B cell (primary cell): ENCODE measurements at regions not wholly inside any gene's neighbourhood (a gene's known extent, or its start where the extent isn't known, plus 50 kb on each side); places are given as distances from the start of the nearest gene placed in this dataset. TPM values are rescaled to one million over a fixed set of nuclear protein-coding genes. Genes with fewer than 3 reads are reported as not detected.

ENCODE experiments used
- ATAC-seq: fragments of 200-7000 bp; cut with Tn5 transposase; one replicate; pipeline ENCODE4 v1.10.0; 2021; ENCODE audit warnings: low read depth, mild to moderate bottlenecking, moderate number of reproducible peaks, moderate library complexity
- CTCF ChIA-PET: fragments of 350-600 bp; sonication (Branson Sonifier 250); formaldehyde crosslinking; loops from one replicate; lab custom pipeline; 2021; ENCODE audit warnings: antibody characterized with exemption, inconsistent platforms; lab: Charles Lee
- POLR2A ChIA-PET: fragments of 350-600 bp; sonication (Branson Sonifier 250); formaldehyde crosslinking; loops from one replicate; lab custom pipeline; 2021; ENCODE audit warnings: antibody characterized with exemption; lab: Charles Lee
- DNase-seq: peaks from one replicate; pipeline ENCODE4 v3.0.0; 2013
- H2AFZ ChIP-seq: 2 replicates; pipeline ENCODE4 v1.6.1; 2012; ENCODE audit warnings: mild to moderate bottlenecking, low read depth, low read length; ENCODE audit not compliant: insufficient read depth, poor library complexity, severe bottlenecking
- H3K27ac ChIP-seq, 2 donors: 1 replicate in 1 of 2; 2 replicates in 1 of 2; pipeline ENCODE4 v1.5.1; 2012 to 2013; ENCODE audit warnings: low read length in 2 of 2, mild to moderate bottlenecking in 2 of 2, moderate library complexity in 1 of 2
- H3K27me3 ChIP-seq, 4 experiments: fragments of 200-600 bp in 1 of 4; sonication (generic) in 1 of 4; replicated peaks in 1 of 4; 1 replicate in 2 of 4; 2 replicates in 2 of 4; pipeline versions ENCODE4 v1.6.1 to v1.7.0; 2013 to 2016; ENCODE audit warnings: low read length in 3 of 4, mild to moderate bottlenecking in 2 of 4, mixed read lengths in 1 of 4, moderate library complexity in 1 of 4; ENCODE audit not compliant: insufficient read depth in 4 of 4, control insufficient read depth in 3 of 4; ENCODE audit errors: control extremely low read depth in 1 of 4
- H3K36me3 ChIP-seq, 2 experiments: replicated peaks in 1 of 2; 1 replicate in 1 of 2; 2 replicates in 1 of 2; pipeline versions ENCODE4 v1.6.1 to v1.7.1; 2013; ENCODE audit warnings: low read length in 1 of 2; ENCODE audit not compliant: insufficient read depth in 2 of 2, control insufficient read depth in 1 of 2; ENCODE audit errors: control extremely low read depth in 1 of 2, extremely low read depth in 1 of 2
- H3K4me1 ChIP-seq, 2 donors: fragments of 200-600 bp in 1 of 2; sonication (generic) in 1 of 2; 1 replicate in 1 of 2; 2 replicates in 1 of 2; pipeline versions ENCODE4 v1.5.1 to v1.6.1; 2013 to 2017; ENCODE audit warnings: low read length in 2 of 2; ENCODE audit not compliant: control insufficient read depth in 2 of 2, insufficient read depth in 2 of 2
- H3K4me2 ChIP-seq: replicated peaks from 2 replicates; pipeline ENCODE3; 2012; ENCODE audit warnings: mild to moderate bottlenecking, low read depth, low read length; ENCODE audit not compliant: poor library complexity, severe bottlenecking
- H3K4me3 ChIP-seq, 5 experiments: fragments of 200-600 bp in 1 of 5; sonication (generic) in 1 of 5; 1 replicate in 3 of 5; 2 replicates in 2 of 5; pipeline versions ENCODE4 v1.5.1 to v1.7.0; 2011 to 2016; ENCODE audit warnings: low read length in 4 of 5, mild to moderate bottlenecking in 4 of 5, low read depth in 2 of 5, control low read depth in 1 of 5, moderate library complexity in 1 of 5; ENCODE audit not compliant: insufficient read depth in 1 of 5; ENCODE audit errors: control extremely low read depth in 1 of 5, extremely low read depth in 1 of 5
- H3K79me2 ChIP-seq: fragments of 200-600 bp; sonication (generic); one replicate; pipeline ENCODE4 v1.6.0; 2016; ENCODE audit warnings: low read length; ENCODE audit not compliant: control insufficient read depth, insufficient read depth
- H3K9ac ChIP-seq: fragments of 200-600 bp; sonication (generic); 2 replicates; pipeline ENCODE4 v1.6.1; 2017; ENCODE audit warnings: mild to moderate bottlenecking, low read length, moderate library complexity
- H3K9me3 ChIP-seq, 3 donors: one replicate each; pipeline versions ENCODE4 v1.6.1 to v1.7.1; 2013; ENCODE audit warnings: low read length in 2 of 3; ENCODE audit not compliant: control insufficient read depth in 2 of 3, insufficient read depth in 1 of 3; ENCODE audit errors: control extremely low read depth in 1 of 3
- H4K20me1 ChIP-seq: 2 replicates; pipeline ENCODE4 v1.6.0; 2012; ENCODE audit warnings: mild to moderate bottlenecking, low read length; ENCODE audit not compliant: insufficient read depth, control insufficient read depth, poor library complexity, severe bottlenecking
- H3K27ac Mint-ChIP-seq: one replicate; pipeline ENCODE4 v1.8.0; 2021; ENCODE audit warnings: mixed read lengths
- H3K27me3 Mint-ChIP-seq: one replicate; pipeline ENCODE4 v1.8.0; 2021; ENCODE audit warnings: mixed read lengths
- H3K4me1 Mint-ChIP-seq: one replicate; pipeline ENCODE4 v1.8.0; 2021; ENCODE audit warnings: mixed read lengths
- H3K4me3 Mint-ChIP-seq: one replicate; pipeline ENCODE4 v1.8.0; 2021; ENCODE audit warnings: mixed read lengths
- H3K9me3 Mint-ChIP-seq: one replicate; pipeline ENCODE4 v1.8.0; 2022; ENCODE audit warnings: mixed read lengths; ENCODE audit not compliant: insufficient read depth
- CTCF ChIP-seq: fragments of 200-600 bp; IDR thresholded peaks from one replicate; pipeline ENCODE4 v1.8.0; 2022; ENCODE audit warnings: antibody characterized with exemption, mild to moderate bottlenecking
- EZH2 ChIP-seq: IDR thresholded peaks from 2 replicates; pipeline ENCODE4 v1.6.1; 2012; ENCODE audit warnings: borderline replicate concordance, low read depth, mild to moderate bottlenecking, moderate library complexity, low read length; ENCODE audit not compliant: insufficient read depth, poor library complexity, severe bottlenecking
- intact Hi-C: fragments of 100-400 bp; cut with micrococcal nuclease; formaldehyde crosslinking; loops from one replicate; pipeline ENCODE4 v1.10.0; 2022
- small RNA-seq: library from RNA; depleted of rRNA; stranded (forward); fragments of <200 nt; gene quantifications from one replicate; pipeline ENCODE3, GENCODE V24; 2012; ENCODE audit warnings: low replicate concordance, low read depth; ENCODE audit not compliant: insufficient read length

- Histone ChIP-seq H3K4me3 (no peak overlapping the region), H3K79me2 (no peaks in the 10 kb centered on the region), H4K20me1 (no peaks in the 10 kb centered on the region), H3K36me3 (no peaks in the 10 kb centered on the region), H3K9me3 (no peaks in the 10 kb centered on the region), H2AFZ (no peak overlapping the region), H3K4me1 (no peaks in the 10 kb centered on the region), H3K27ac (no peak overlapping the region), H3K4me2 (no peak overlapping the region), H3K9ac (no peak overlapping the region), H3K27me3 (no peaks in the 10 kb centered on the region)
- Mint-ChIP-seq H3K27me3 (no peaks in the 10 kb centered on the region), H3K4me3 (no peak overlapping the region), H3K4me1 (no peaks in the 10 kb centered on the region), H3K9me3 (no peaks in the 10 kb centered on the region), H3K27ac (no peak overlapping the region)
- ATAC-seq, result no peak
- intact Hi-C loops, result no loop called here
- no peak for DNase-seq
- TF ChIP-seq EZH2 (no peak), CTCF (no peak)
- CTCF ChIA-PET, result no interaction called here
- POLR2A ChIA-PET, result no interaction called here
These were observed 431.4 kb downstream of the BRINP3 start for GRCh38 chr1:190046231-190046630.

Small RNA genes lying in the stretch of these regions (small RNA-seq; reads per million reads assigned to genes)
- gene AL136372.1, result not detected
- gene AL357559.1, result not detected
- not detected for gene AL391813.1
- not detected for gene RNA5SP73
